ENCODE measurements at regions not wholly inside any gene's neighbourhood (a gene's known extent, or its start where the extent isn't known, plus 50 kb on each side); places are given as distances from the start of the nearest gene placed in this dataset.

- TF ChIP-seq, protein P1, sequence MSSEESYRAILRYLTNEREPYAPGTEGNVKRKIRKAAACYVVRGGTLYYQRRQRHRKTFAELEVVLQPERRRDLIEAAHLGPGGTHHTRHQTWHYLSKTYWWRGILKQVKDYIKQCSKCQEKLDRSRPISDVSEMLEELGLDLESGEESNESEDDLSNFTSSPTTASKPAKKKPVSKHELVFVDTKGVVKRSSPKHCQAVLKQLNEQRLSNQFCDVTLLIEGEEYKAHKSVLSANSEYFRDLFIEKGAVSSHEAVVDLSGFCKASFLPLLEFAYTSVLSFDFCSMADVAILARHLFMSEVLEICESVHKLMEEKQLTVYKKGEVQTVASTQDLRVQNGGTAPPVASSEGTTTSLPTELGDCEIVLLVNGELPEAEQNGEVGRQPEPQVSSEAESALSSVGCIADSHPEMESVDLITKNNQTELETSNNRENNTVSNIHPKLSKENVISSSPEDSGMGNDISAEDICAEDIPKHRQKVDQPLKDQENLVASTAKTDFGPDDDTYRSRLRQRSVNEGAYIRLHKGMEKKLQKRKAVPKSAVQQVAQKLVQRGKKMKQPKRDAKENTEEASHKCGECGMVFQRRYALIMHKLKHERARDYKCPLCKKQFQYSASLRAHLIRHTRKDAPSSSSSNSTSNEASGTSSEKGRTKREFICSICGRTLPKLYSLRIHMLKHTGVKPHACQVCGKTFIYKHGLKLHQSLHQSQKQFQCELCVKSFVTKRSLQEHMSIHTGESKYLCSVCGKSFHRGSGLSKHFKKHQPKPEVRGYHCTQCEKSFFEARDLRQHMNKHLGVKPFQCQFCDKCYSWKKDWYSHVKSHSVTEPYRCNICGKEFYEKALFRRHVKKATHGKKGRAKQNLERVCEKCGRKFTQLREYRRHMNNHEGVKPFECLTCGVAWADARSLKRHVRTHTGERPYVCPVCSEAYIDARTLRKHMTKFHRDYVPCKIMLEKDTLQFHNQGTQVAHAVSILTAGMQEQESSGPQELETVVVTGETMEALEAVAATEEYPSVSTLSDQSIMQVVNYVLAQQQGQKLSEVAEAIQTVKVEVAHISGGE (CRISPR knock-in tag; IDR thresholded peaks at IDR 0.05) = no peak
- TF ChIP-seq CUX1 (IDR thresholded peaks at IDR 0.05; ENCODE audit: insufficient replicate concordance, low read depth, low read length) = no peak
- TF ChIP-seq ZNF384 (IDR thresholded peaks at IDR 0.05; ENCODE audit: borderline replicate concordance, low read depth, low read length) = no peak
- no peak for TF ChIP-seq SPI1 (IDR thresholded peaks at IDR 0.05; ENCODE audit: borderline replicate concordance, insufficient read depth, low read depth, low read length)
- no peak for TF ChIP-seq ATF7 (IDR thresholded peaks at IDR 0.05; ENCODE audit: low read depth)
- no peak for TF ChIP-seq E2F4 (IDR thresholded peaks at IDR 0.05; ENCODE audit: low read depth, low read length)
Observed at GRCh38 chr2:429575-430254, 141.8 kb upstream of the ALKAL2 start (continued).

Measured in GM12878 (cell line).